ENCODE measurements at regions not wholly inside any gene's neighbourhood (a gene's known extent, or its start where the extent isn't known, plus 50 kb on each side); places are given as distances from the start of the nearest gene placed in this dataset.

- POLR2A ChIA-PET: no interaction called here
Measured at GRCh38 chr18:79600141-79600540, 79.5 kb upstream of the CTDP1 start.

GRCh38 chr18:79600596-79600995 is 79.0 kb upstream of the CTDP1 start:
- H3K4me3 Mint-ChIP-seq: no peak overlapping the region
- Histone ChIP-seq H3K9me3 (ENCODE audit: control extremely low read depth in 1 of 3, control insufficient read depth in 2 of 3, insufficient read depth in 1 of 3, low read length in 2 of 3) (no peaks in the 10 kb centered on the region), H3K36me3 (replicated peaks in 1 of 2; ENCODE audit: control extremely low read depth in 1 of 2, control insufficient read depth in 1 of 2, extremely low read depth in 1 of 2, insufficient read depth in 2 of 2, low read length in 1 of 2) (no peaks in the 10 kb centered on the region), H3K79me2 (ENCODE audit: control insufficient read depth, insufficient read depth, low read length) (no peaks in the 10 kb centered on the region), H4K20me1 (ENCODE audit: control insufficient read depth, insufficient read depth, low read length, poor library complexity, severe bottlenecking) (no peaks in the 10 kb centered on the region), H3K4me3 (ENCODE audit: control extremely low read depth in 1 of 5, extremely low read depth in 1 of 5, insufficient read depth in 1 of 5, low read depth in 2 of 5, low read length in 4 of 5) (no peak overlapping the region), H3K4me2 (replicated peaks; ENCODE audit: low read depth, low read length, poor library complexity, severe bottlenecking) (no peak overlapping the region), H3K27ac (ENCODE audit: low read length in 2 of 2) (no peak overlapping the region), H3K9ac (ENCODE audit: low read length) (no peak overlapping the region), H3K27me3 (replicated peaks in 1 of 4; ENCODE audit: control extremely low read depth in 1 of 4, control insufficient read depth in 3 of 4, insufficient read depth in 4 of 4, low read length in 3 of 4) (no peaks in the 10 kb centered on the region), H3K4me1 (ENCODE audit: control insufficient read depth in 2 of 2, insufficient read depth in 2 of 2, low read length in 2 of 2) (no peaks in the 10 kb centered on the region), H2AFZ (ENCODE audit: insufficient read depth, low read depth, low read length, poor library complexity, severe bottlenecking) (no peak overlapping the region)
- intact Hi-C loops (cut with micrococcal nuclease): no loop called here
- ATAC-seq (ENCODE audit: low read depth) (no peak), DNase-seq (no peak)
- no peaks in the 10 kb centered on the region for H3K9me3 Mint-ChIP-seq (ENCODE audit: insufficient read depth)
- H3K4me1 Mint-ChIP-seq: no peaks in the 10 kb centered on the region
- CTCF ChIA-PET: no interaction called here
- no peaks in the 10 kb centered on the region for H3K27me3 Mint-ChIP-seq
- WGBS (ENCODE audit: insufficient coverage): 75% methylated on average over 2 of the region's 2 CpGs
- TF ChIP-seq CTCF (IDR thresholded peaks at IDR 0.05) (no peak), EZH2 (IDR thresholded peaks at IDR 0.05; ENCODE audit: borderline replicate concordance, insufficient read depth, low read depth, low read length, poor library complexity, severe bottlenecking) (no peak)
- no peak overlapping the region for H3K27ac Mint-ChIP-seq
- POLR2A ChIA-PET: no interaction called here

More at GRCh38 chr18:79600141-79600540, 79.5 kb upstream of the CTDP1 start:
- Mint-ChIP-seq H3K27ac (no peak overlapping the region), H3K9me3 (ENCODE audit: insufficient read depth) (no peaks in the 10 kb centered on the region), H3K4me3 (no peak overlapping the region), H3K4me1 (no peaks in the 10 kb centered on the region), H3K27me3 (no peaks in the 10 kb centered on the region)
- WGBS (ENCODE audit: insufficient coverage): 93% methylated on average over 5 of the region's 6 CpGs
- H3K9ac ChIP-seq (ENCODE audit: low read length): no peak overlapping the region
- H3K4me2 ChIP-seq (replicated peaks; ENCODE audit: low read depth, low read length, poor library complexity, severe bottlenecking): no peak overlapping the region
- H3K36me3 ChIP-seq (replicated peaks in 1 of 2; ENCODE audit: control extremely low read depth in 1 of 2, control insufficient read depth in 1 of 2, extremely low read depth in 1 of 2, insufficient read depth in 2 of 2, low read length in 1 of 2): no peaks in the 10 kb centered on the region
- H3K4me1 ChIP-seq (ENCODE audit: control insufficient read depth in 2 of 2, insufficient read depth in 2 of 2, low read length in 2 of 2): no peaks in the 10 kb centered on the region
- no peak overlapping the region for H3K27ac ChIP-seq (ENCODE audit: low read length in 2 of 2)
- CTCF ChIA-PET: no interaction called here
- H4K20me1 ChIP-seq (ENCODE audit: control insufficient read depth, insufficient read depth, low read length, poor library complexity, severe bottlenecking): no peaks in the 10 kb centered on the region
- no peak overlapping the region for H2AFZ ChIP-seq (ENCODE audit: insufficient read depth, low read depth, low read length, poor library complexity, severe bottlenecking)
- no peak for ATAC-seq (ENCODE audit: low read depth)
- H3K4me3 ChIP-seq (ENCODE audit: control extremely low read depth in 1 of 5, extremely low read depth in 1 of 5, insufficient read depth in 1 of 5, low read depth in 2 of 5, low read length in 4 of 5): no peak overlapping the region
- no peak for DNase-seq
- no peaks in the 10 kb centered on the region for H3K9me3 ChIP-seq (ENCODE audit: control extremely low read depth in 1 of 3, control insufficient read depth in 2 of 3, insufficient read depth in 1 of 3, low read length in 2 of 3)
- TF ChIP-seq EZH2 (IDR thresholded peaks at IDR 0.05; ENCODE audit: borderline replicate concordance, insufficient read depth, low read depth, low read length, poor library complexity, severe bottlenecking) (no peak), CTCF (IDR thresholded peaks at IDR 0.05) (no peak)
- H3K79me2 ChIP-seq (ENCODE audit: control insufficient read depth, insufficient read depth, low read length): no peaks in the 10 kb centered on the region
- intact Hi-C loops (cut with micrococcal nuclease): no loop called here
- no peaks in the 10 kb centered on the region for H3K27me3 ChIP-seq (replicated peaks in 1 of 4; ENCODE audit: control extremely low read depth in 1 of 4, control insufficient read depth in 3 of 4, insufficient read depth in 4 of 4, low read length in 3 of 4)

Measured in B cell (primary cell).